Inflammatory macrophage (primary cell): ENCODE measurements at regions not wholly inside any gene's neighbourhood (a gene's known extent, or its start where the extent isn't known, plus 50 kb on each side); places are given as distances from the start of the nearest gene placed in this dataset.
"Not testable (repeated sequence)": the region's sequence is repeated elsewhere in the genome, so short reads cannot be mapped to it uniquely, and the experiment has no call there.

ENCODE experiments used
- DNase-seq, 2 donors: peaks; one replicate each; pipeline ENCODE4 v3.0.0-alpha.2; 2020 to 2022

- no peak for DNase-seq
Measured at GRCh38 chr5:23994581-23995370, 487.4 kb downstream of the PRDM9 start.

- no peak for DNase-seq
Measured at GRCh38 chr5:23996525-23996924, 489.1 kb downstream of the PRDM9 start.

GRCh38 chr5:24005384-24005783 lies 498.0 kb downstream of the PRDM9 start:
- DNase-seq, result no peak

GRCh38 chr5:24017710-24018109 lies 510.3 kb downstream of the PRDM9 start:
- not testable (repeated sequence) for DNase-seq

- no peak for DNase-seq
Measured at GRCh38 chr5:24026288-24026687, 518.9 kb downstream of the PRDM9 start.

- no peak for DNase-seq
Measured at GRCh38 chr5:24042688-24043087, 535.3 kb downstream of the PRDM9 start.

- no peak for DNase-seq
Measured at GRCh38 chr5:24045046-24045445, 537.6 kb downstream of the PRDM9 start.

- DNase-seq, result no peak
Measured at GRCh38 chr5:24053737-24054136, 546.3 kb downstream of the PRDM9 start.

- DNase-seq, result no peak
Measured at GRCh38 chr5:24059006-24059405, 551.6 kb downstream of the PRDM9 start.

- DNase-seq, result no peak
Measured at GRCh38 chr5:24059716-24060115, 552.3 kb downstream of the PRDM9 start.

- DNase-seq, result no peak
Measured at GRCh38 chr5:24065779-24066178, 558.4 kb downstream of the PRDM9 start.

GRCh38 chr5:24067208-24067607 lies 559.8 kb downstream of the PRDM9 start:
- no peak for DNase-seq

- no peak for DNase-seq
Measured at GRCh38 chr5:24068524-24068923, 561.1 kb downstream of the PRDM9 start.

GRCh38 chr5:24073107-24073506 lies 565.7 kb downstream of the PRDM9 start:
- no peak for DNase-seq

- DNase-seq, result no peak
Measured at GRCh38 chr5:24080046-24080445, 564.7 kb downstream of the CDH10 start.

GRCh38 chr5:24094081-24094679 lies 550.6 kb downstream of the CDH10 start:
- no peak for DNase-seq

GRCh38 chr5:24102010-24102409 lies 542.8 kb downstream of the CDH10 start:
- DNase-seq, result no peak

- no peak for DNase-seq
Measured at GRCh38 chr5:24103451-24104023, 541.2 kb downstream of the CDH10 start.

GRCh38 chr5:24110004-24110615 lies 534.7 kb downstream of the CDH10 start:
- DNase-seq, result no peak

- no peak for DNase-seq
Measured at GRCh38 chr5:24112420-24112819, 532.4 kb downstream of the CDH10 start.

- no peak for DNase-seq
Measured at GRCh38 chr5:24118351-24118750, 526.4 kb downstream of the CDH10 start.

- DNase-seq, result no peak
Measured at GRCh38 chr5:24135536-24135935, 509.2 kb downstream of the CDH10 start.

- DNase-seq, result no peak
Measured at GRCh38 chr5:24141046-24141445, 503.7 kb downstream of the CDH10 start.

- no peak for DNase-seq
Measured at GRCh38 chr5:24142341-24142740, 502.4 kb downstream of the CDH10 start.
